ENCODE measurements at regions not wholly inside any gene's neighbourhood (a gene's known extent, or its start where the extent isn't known, plus 50 kb on each side); places are given as distances from the start of the nearest gene placed in this dataset.

DNA sequence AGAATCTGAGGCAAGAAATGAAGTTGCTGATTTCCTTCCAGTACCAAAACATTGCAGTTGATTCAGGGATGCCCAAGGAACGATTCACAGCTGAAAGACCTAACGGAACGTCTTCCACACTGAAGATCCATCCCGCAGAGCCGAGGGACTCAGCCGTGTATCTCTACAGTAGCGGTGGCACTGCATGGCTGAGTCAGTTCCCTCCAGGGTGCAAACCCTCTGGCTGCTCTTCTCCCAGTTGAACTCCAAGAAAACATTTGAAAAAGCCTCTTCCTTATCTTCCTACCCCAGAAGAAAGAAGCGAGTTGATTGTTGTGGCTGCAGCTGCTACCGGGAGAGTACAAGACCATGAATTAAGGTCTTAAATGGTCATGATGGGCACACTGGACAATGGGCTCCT lies 147.1 kb upstream of the PRSS1 start:
- no peak overlapping the region for H3K27ac ChIP-seq
- TF ChIP-seq ZFX (IDR thresholded peaks at IDR 0.05), result no peak
- TF ChIP-seq, protein P1, sequence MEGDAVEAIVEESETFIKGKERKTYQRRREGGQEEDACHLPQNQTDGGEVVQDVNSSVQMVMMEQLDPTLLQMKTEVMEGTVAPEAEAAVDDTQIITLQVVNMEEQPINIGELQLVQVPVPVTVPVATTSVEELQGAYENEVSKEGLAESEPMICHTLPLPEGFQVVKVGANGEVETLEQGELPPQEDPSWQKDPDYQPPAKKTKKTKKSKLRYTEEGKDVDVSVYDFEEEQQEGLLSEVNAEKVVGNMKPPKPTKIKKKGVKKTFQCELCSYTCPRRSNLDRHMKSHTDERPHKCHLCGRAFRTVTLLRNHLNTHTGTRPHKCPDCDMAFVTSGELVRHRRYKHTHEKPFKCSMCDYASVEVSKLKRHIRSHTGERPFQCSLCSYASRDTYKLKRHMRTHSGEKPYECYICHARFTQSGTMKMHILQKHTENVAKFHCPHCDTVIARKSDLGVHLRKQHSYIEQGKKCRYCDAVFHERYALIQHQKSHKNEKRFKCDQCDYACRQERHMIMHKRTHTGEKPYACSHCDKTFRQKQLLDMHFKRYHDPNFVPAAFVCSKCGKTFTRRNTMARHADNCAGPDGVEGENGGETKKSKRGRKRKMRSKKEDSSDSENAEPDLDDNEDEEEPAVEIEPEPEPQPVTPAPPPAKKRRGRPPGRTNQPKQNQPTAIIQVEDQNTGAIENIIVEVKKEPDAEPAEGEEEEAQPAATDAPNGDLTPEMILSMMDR (conservative IDR thresholded peaks at IDR 0.05), result no peak

DNA sequence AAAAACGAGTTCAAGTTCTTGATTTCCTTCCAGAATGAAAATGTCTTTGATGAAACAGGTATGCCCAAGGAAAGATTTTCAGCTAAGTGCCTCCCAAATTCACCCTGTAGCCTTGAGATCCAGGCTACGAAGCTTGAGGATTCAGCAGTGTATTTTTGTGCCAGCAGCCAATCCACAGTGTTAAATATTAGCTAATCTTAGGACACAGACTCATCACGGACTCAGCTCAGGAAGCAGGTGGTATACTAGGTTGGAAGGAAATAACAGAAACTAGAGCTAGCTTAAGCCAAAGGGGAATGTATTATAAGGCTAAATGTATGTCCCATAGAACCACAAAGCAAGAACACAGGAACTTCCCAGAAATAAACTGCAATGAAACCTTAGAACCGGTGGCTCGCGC lies 151.0 kb upstream of the PRSS1 start:
- no peak for TF ChIP-seq ZFX (IDR thresholded peaks at IDR 0.05)
- TF ChIP-seq, protein P1 (conservative IDR thresholded peaks at IDR 0.05), result no peak
- no peak overlapping the region for H3K27ac ChIP-seq

DNA sequence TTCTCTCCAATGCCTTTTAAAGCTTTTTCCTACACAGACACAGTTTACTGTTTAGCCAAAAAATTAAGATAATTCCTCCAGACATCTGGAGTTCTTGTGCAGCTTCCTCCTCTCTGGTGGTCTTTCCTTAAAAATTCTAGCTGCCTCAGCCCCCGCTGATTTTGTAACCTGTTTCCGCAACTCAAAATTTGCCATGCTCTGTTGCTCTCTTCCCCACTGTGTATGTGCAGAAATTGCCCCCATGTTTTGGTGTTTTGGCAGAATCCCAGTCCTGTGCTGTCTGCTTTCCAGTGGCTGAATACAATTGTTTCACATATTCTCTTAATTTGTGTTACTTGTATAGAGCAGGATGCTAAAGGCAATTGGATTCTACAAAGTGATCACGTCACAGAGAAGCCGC lies 151.7 kb upstream of the PRSS1 start:
- H3K27ac ChIP-seq, result no peak overlapping the region
- no peak for TF ChIP-seq ZFX (IDR thresholded peaks at IDR 0.05)
- TF ChIP-seq, protein P1 (conservative IDR thresholded peaks at IDR 0.05), result no peak

DNA sequence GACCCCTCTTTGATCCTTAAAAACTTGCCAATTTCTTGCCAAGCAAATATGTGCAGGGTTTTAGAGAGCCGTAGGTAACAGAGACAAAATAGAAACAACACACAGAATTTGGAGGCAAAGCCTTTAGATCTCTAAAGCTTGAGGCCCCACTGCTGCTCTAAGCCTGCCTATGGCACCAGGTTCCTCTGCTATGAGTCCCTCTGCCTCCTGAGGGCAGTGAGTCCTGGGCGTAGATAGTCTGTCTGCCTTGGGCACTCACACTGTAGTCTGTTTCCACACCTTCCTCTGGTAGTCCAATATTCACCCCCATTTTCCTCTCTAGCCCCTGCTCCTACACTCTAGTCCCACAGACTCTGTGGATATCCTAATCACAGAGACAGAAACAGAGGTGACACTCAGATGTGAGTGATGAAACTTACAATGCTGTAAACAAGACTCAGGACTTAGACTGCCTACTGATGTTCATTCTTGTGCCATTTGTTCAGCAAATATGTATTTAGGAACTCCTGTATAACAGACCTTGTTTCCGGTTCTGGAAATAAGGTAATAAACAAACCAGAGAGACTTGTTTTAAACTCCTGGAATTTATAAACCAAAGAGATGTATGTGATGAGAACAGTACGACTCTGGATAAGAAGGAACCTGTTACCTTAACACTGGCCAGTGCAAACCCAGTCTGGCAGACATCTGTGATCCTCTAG lies 153.3 kb upstream of the PRSS1 start:
- TF ChIP-seq ZFX (IDR thresholded peaks at IDR 0.05), result no peak
- TF ChIP-seq, protein P1 (conservative IDR thresholded peaks at IDR 0.05), result 0 out of 2 replicates have a peak, but pooled peaks have one; percentile 7
- H3K27ac ChIP-seq, result no peak overlapping the region

GRCh38 chr7:142594078-142594477 lies 155.2 kb upstream of the PRSS1 start:
- no peak for TF ChIP-seq ZFX (IDR thresholded peaks at IDR 0.05)
- TF ChIP-seq, protein P1 (conservative IDR thresholded peaks at IDR 0.05), result no peak
- no peak overlapping the region for H3K27ac ChIP-seq

- no peak overlapping the region for H3K27ac ChIP-seq
- TF ChIP-seq, protein P1 (conservative IDR thresholded peaks at IDR 0.05), result no peak
- no peak for TF ChIP-seq ZFX (IDR thresholded peaks at IDR 0.05)
Measured at GRCh38 chr7:142593106-142593505, 156.2 kb upstream of the PRSS1 start.

- no peak for TF ChIP-seq ZFX (IDR thresholded peaks at IDR 0.05)
- TF ChIP-seq, protein P1 (conservative IDR thresholded peaks at IDR 0.05), result no peak
Measured at GRCh38 chr7:142592664-142593063, 156.6 kb upstream of the PRSS1 start.

More at GRCh38 chr7:142592664-142593063, 156.6 kb upstream of the PRSS1 start:
- H3K27ac ChIP-seq, result no peak overlapping the region
